GM19035 (cell line): ENCODE measurements at regions not wholly inside any gene's neighbourhood (a gene's known extent, or its start where the extent isn't known, plus 50 kb on each side); places are given as distances from the start of the nearest gene placed in this dataset.

ENCODE experiments used
- ATAC-seq: cut with Tn5 transposase; IDR thresholded peaks from one replicate; pipeline ENCODE4 v1.9.1; 2021; ENCODE audit not compliant: unreplicated experiment

DNA sequence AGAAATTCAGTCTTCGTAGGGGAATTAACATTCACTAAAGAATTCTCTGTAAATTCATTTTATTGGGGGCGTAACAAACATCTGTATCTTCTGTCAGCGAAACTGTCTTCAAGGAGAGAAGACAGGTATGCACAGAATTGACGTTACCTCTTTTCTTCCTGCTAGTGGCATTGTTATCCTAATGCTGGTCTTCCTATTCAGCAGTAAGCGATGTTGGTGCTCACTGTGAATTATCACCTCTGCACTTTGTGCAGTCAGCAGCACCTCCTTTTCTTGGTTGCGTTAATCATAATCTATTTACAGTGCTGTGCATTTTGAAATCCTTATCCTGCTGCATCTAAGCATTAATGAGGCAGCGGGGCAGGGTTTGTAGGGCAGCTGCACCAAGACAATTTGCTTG, 362.3 kb downstream of the SLC4A3 start:
- ATAC-seq = no peak

DNA sequence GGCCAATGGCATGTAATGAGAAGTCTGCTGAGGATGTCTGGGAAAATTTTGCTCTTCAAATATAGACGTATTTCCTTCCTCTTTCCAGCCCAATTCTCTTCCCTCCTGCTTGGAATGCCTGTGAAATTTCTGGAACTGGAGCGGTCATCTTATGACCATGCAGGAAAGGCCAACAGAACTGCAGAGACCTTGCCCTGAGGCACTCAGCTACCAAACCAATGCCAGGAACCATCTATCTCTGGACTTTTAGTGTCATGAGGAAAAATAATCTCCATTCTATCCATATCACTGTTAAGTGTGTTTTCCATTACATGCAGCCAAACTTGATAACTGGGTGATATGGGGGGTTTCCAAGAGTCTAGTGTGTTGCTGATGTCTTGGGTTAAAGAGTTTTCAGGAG, 363.7 kb downstream of the SLC4A3 start:
- ATAC-seq = no peak

DNA sequence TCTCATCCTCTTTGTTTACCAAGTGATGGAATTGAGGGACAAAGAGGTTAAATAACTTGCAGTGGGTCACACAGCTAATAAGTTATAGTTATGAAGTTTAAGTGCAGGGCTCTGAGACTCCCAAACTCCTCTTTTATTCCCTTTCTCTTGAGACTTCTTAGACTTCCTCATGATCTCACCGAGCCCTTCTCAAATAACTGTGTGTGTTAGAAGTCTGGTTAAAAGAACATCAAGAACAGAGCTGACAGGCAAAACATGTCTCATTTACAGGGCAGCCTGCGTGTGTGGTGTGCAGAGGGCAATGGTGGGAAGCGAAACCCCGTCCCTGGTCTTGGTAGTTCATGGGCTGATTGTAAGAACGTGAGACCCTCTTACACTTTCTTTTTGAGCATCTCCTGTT, 368.0 kb downstream of the SLC4A3 start:
- no peak for ATAC-seq

DNA sequence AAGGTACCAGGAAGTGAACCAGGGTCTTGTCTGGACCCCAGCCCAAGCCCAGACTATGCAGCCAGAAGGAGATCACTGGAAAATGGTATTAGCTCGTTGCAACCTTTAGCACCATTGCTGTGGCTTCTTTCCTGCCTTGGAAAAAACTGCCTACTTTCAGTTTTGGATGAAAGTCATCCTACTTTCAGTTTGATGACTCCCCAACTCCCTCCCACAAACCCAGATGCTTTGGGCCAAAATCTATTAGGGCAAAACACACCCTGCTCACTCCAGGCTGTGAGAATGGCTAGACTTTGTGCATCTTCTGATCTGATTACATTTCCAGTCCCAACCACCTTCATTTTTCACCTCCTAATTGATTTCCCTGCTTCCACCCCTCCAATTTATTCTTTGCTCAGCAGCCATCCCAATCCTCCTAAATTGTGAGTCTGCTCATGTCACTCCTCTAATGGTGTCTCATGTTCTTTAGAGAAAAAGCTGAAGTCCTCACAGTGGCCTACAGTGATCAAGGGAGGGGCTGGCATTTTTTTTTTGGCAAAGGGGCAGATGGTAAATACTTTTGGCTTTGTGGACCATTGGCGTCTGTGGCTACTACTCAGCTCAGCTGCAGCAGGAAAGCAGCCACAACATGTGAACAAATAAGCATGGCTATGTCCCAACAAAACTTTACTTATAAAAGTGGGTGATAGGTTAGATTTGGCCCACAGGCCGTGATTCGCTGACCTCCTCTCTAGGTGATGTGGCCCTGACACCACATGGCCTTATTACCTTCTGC, 368.7 kb downstream of the SLC4A3 start:
- no peak for ATAC-seq

DNA sequence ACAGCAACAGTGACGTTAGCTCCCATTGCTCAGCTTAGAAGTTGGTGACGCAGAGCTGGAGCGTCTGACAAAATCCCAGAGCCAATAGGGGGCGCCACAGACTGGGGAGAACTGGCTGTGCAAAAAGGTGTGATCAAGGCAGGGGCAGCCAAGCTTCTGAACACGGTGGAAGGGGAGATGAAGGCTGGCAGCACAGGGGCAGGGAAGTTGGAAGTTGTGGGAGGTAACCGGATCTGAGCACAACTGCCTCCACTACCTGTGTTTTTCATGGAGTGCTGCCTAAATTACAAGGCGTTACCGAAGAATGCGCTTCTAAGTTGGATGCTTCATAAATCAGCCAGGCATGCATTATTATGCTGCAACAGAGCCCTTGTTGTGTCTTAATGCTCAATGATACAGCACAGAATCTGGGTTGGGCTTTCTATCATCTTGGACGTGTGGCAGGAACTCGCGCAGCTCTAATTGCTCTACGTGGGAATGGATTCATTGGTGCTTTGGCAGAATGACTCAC, 370.0 kb downstream of the SLC4A3 start:
- no peak for ATAC-seq

DNA sequence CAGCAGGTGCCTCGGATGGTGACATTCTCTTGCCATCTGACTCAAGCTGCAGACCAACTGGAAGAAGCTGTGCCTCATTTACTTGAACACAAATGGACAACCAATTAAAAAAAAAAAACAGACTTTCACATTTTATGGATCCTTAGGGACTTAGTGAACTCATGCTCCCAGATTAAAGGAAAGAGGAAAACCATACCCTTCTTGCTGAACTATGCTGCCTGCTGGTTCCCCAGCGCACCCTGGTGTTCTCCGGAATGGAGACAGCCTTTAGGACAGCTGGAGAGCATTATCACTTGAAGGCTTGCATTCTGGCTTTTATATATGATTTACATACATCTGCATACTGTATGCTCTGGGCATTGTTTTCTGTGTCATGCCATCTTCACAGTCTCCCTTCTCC, 370.7 kb downstream of the SLC4A3 start:
- ATAC-seq = no peak

DNA sequence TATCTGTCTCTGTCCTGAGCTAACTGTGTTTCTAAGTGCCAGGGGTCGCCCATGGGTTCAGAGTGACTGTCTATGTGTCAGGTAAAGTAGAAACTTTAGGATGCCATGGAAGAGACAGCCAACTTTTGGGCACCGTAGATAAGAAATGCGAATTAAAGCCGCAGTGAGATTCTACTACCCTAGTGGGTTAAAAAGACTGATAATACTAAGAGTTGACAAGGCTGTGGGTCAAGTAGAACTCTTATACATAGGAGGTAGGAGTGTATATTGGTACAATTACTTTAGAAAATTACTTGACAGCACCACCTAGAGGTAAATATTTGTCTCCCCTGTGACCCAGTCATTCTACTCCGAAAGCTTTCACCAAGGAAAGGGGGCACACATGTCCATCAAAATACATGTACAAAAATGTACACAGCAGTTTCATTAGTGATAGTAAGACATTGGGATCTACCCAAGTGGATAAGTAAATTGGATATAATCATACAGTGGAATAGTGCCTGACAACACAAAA, 371.3 kb downstream of the SLC4A3 start:
- ATAC-seq = no peak

DNA sequence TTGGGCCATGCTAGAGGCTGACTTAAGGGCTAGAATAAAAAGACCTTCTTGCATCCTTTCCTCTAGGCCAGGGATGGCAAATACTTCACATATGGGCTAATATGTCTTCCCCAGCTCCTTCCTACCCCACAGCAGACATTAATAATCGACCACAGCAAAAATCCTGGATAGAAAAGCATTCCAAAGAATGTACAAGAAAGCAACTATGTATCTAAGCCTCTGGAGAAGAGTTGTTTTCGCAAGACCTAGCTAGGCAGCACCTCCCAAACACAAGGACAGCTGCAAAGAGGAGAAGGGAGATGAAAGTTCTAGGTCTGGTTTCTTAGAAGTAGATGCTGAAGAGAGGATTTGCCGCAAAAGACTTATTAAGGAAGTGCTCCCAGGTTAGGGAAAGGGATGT, 372.6 kb downstream of the SLC4A3 start:
- ATAC-seq = no peak

DNA sequence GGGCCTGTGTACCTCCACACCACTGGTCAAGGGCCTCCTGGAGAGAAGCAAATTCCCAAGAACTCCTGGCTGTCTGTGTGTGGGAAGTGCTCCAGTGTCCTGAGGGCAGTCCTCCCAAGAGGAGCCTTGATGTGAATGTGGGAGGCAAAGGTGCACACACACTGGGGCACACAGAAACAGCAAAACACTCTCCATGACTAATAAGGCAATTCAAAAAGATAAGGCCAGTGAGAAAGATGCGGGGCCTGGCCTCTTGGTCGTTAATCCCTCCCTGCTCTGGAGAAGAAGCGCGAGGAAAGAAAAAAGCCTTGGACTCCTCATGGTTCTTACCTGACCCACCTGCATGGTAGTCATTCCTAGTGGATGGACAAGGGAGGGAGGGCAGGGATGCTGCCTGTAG, 373.2 kb downstream of the SLC4A3 start:
- no peak for ATAC-seq

DNA sequence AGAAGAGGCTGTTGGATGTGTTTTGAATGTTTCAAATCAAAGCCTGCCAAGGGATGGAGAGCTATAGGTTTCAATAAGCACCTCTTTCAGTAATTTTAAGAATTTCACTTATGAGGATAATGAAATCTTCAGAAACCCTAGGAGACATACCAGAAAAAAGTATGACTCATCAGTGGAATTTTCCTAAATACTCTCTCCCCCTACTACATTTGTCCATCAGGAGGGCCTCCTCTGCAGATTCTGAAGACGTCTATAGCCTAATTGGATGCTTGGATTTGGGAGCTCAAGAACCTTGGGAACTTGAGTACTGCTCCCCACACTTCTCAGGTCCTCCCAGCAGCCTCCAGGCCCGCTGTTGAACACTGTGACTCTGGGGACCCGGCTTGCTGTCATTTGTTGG, 374.3 kb downstream of the SLC4A3 start:
- no peak for ATAC-seq

DNA sequence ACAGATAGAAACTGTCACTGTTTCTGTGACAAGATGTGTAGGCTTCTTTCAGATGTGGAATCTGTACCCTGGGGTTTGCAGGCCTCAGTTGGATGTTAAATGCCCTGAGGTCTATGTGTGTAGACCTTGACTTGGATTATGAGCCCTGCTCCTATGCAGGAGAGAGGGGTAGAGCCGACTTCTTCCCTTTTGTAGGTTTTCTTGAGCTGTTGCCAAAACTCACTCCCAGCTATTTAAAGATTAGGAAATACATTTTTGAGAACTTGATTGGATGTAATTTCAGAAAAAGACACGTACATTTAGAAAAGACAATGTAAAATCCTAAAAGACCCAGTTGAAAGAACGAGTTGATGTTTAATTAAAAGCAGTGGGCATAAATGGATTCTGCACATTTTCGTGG, 374.8 kb downstream of the SLC4A3 start:
- ATAC-seq = no peak

DNA sequence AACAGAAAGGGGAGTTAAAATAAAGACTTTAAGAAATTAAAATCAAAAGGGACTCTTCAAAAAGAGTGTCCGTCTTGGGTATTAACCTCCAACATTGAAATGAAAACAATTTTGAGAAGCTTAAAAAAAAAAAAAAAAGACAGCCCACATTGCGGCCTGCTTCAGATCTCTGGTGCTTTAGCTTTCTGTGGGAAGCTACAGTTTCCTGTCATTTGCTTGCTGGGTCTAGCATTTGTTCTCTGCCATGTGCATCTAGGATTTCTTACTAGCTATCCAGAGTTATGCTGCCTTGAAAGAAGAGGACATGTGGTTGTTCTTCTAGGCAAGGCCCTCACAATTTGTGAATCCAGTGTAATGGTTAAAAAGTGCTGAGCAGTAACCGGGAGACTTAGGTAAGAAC, 375.3 kb downstream of the SLC4A3 start:
- ATAC-seq = no peak

DNA sequence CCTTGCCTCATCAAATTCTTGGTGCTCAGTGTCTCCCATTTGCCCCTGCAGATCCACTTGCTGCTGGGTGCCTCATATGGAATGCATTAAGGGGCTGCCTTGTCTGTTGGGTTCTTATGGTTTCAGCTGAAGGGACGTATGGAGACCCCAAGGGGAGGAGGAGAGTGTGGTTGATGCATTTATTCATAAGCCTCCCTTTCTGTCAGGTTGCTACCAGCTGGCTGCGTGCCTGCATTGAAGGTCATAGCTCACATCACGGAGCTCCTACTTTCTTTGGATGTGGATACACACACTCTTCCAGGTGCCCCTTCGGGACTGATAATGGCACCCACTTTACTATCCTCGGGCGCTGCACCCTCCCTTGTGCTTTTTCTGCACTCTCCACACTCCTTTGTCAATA, 377.9 kb downstream of the SLC4A3 start:
- ATAC-seq = no peak

DNA sequence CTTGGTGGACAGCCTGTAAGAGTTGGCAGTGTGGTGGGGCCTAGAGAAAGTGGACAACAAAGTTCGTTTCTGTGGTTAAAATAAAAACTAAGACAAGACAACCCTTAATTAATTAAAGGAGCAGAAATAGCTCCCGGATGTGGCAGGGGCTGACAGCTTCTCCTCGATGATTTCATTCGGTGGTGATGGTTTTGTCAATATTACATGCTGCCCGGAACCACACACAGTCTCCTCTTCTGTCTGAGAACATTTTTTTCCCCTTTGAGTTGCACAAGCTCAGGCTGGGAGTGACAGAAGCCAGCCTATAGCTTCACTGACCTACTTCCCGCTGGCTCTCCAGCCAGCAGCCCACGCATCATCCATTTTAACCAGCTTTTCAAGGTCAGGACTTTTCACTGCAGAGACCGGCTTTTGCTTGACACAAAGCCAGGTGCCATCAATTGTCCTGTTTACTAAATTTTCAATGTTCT, 378.8 kb downstream of the SLC4A3 start:
- ATAC-seq = no peak

DNA sequence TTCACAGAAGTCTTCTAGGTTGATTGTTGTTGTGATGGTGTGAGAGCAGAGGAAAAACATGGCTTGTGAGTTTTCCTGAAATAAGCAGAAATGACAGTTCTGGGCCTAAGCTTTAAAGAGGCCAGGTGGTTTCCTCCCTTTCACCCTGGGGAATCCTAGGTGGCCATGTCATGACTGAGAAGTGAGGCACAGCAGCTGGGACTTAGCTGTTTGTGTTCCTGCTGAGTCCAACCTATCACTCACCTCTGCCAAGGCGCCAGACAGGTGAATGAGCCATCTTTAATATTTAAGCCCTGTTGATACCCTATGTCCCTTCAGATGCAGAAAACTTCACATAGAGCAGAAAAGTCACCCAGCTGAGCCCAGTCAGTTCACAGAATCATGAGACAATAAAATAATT, 384.4 kb downstream of the SLC4A3 start:
- ATAC-seq = no peak

DNA sequence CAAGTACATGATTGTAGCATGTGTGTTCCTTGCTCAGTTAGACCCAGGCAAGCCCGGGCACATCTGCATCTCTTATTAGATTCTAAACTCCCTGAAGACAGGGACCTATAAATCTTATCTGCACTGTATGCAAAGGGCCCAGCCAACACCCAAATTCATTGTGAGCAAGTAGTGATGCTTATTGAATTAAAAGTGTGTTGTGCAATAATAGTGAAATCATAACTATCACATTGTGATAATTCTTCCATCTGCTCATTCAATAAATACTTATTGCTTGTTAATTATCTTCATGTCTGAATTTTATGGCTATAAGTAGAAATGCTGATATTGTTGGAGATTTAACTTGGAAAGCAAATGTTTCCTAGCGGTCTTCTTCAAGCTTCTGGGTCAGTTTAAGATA, 387.5 kb downstream of the SLC4A3 start:
- no peak for ATAC-seq

DNA sequence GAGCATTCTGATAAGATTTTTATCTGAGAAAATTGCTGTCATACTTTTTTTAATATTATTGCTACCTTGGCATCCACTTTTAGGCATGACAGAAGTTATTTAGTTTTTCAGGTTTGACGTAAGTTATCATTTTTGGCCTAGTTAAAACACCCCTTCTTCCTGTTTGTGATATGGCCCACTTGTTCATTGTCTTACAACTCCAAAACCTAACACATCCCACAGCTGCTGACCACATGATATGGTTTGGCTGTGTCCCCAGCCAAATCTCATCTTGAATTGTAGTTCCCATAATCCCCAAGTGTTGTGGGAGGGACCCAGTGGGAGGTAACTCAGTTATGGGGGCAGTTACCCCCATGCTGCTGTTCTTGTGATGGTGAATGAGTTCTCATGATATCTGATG, 388.1 kb downstream of the SLC4A3 start:
- ATAC-seq = no peak

DNA sequence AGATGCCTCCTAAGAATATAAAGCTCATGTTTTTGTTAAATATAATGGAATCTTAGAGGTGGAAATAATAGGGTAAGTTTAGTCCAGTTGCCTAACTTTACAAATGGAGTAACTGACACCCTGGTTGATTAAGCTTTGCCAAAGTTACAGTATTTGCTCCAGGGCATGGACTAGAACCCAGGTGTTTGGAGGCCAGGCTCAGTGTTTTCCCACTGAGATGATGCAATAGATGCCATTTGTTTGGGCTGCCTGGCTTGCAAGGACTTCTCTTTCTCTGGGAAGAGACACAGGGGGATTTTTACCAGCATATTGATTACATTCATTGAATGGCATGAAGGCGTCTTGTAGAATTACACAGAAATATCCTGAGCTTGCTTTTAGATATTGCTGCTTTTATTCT, 397.8 kb downstream of the SLC4A3 start:
- no peak for ATAC-seq

DNA sequence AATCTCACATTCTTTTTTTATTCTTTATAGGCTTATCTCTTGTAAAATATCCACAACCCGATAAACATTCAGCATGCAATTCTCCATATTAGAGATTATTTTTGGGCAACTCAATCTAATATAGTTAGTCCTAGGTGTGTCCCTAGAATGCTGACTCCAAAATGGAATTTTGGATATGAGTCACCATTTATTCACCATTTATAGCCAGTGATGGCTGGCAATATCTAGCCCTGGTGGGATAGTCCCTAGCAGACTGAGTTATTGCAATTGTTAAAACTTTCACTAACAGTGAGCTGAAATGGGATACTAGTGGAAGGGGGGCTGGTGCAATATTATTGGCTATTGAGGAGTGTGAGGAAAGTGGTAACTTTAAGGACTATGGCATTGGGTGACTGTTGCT, 401.6 kb downstream of the SLC4A3 start:
- no peak for ATAC-seq

DNA sequence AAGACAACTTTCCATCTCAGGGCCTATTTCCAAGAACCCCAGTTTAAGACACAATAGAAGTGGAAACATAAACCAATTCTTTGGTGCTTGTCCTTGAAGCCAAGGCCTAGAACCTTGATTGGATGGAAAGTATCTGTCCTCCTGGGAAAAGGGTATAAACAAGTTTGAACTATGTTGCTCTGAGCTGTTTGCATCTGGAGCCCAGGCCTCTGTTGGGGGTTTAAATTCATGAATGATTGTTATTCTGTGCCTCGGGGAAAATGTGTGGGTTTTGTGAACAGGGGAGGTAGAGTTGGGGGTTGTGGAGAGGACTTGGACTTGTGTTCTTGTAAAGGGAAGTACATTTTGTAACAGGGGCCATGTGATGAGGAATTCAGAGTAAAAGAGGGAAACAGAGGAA, 406.1 kb downstream of the SLC4A3 start:
- no peak for ATAC-seq

DNA sequence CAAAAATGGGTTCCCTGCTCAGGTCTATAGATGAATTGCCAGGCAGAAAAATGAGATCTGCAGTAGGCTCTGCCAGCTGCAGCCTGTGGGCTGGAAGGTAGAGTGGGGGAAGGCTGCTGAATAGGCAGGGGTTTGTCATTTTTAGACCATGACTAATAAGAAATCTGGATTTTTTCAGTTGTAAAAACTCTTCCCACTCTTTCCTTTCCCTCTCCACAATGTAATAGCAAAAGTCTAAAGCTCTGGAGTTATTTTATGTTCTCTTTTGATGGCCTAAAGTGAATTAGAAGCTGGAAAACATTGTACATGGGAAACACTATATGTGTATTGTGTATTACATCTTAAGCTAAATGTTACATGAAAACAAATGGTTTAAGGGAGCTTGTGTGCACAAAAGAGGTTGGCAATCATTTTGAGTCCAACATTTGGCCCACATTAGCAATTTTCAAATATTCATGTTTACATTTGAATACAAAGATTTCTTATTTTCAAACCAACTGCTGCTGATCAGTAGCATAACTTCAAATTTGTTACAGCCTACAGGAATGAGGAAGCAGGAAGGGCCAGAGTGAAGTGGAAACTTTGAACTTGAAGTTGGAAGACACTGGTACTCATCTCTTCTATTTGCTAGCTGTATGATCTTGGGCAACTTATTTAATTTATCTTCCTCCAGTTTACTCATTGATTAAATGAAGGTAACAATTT, 407.1 kb downstream of the SLC4A3 start:
- no peak for ATAC-seq

DNA sequence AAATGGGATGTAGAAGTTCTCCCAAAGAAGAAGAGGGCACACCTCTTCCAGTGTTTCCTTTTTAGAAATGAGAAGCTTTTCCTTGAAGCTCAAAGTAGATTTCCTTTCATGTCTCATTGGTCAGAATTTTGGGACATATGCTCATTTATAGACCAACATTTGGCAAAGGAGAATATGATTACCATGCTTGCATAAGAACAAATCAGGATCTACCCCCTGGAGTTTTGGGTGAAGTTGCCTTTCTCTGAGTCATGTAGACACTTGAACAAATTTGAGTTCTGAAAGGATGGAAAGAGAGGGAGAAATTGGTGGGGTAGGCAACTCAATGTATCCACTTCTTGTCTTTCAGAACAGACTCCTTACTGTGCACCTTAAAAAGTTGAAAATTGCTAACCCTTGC, 409.0 kb downstream of the SLC4A3 start:
- ATAC-seq = no peak
